ENCODE measurements at regions not wholly inside any gene's neighbourhood (a gene's known extent, or its start where the extent isn't known, plus 50 kb on each side); places are given as distances from the start of the nearest gene placed in this dataset.
"Not testable (repeated sequence)": the region's sequence is repeated elsewhere in the genome, so short reads cannot be mapped to it uniquely, and the experiment has no call there.

GRCh38 chr6:81517455-81517854 lies 235.0 kb downstream of the TENT5A start:
- no peaks in the 10 kb centered on the region for H3K9me3 ChIP-seq (ENCODE audit: control insufficient read depth, insufficient read depth, low read depth, low read length)
- H3K9ac ChIP-seq (ENCODE audit: low read length): no peak overlapping the region
- no peaks in the 10 kb centered on the region for H3K4me1 ChIP-seq (ENCODE audit: control insufficient read depth, insufficient read depth, low read length)
- no peaks in the 10 kb centered on the region for H3K27me3 ChIP-seq (ENCODE audit: control insufficient read depth, insufficient read depth, low read length)
- H3K4me3 ChIP-seq (ENCODE audit: low read depth, low read length): no peak overlapping the region
- no peaks in the 10 kb centered on the region for H3K36me3 ChIP-seq (ENCODE audit: control insufficient read depth, insufficient read depth, low read length)
- no peak overlapping the region for H3K27ac ChIP-seq (ENCODE audit: low read depth, low read length)

- Histone ChIP-seq H3K4me1 (ENCODE audit: control insufficient read depth, insufficient read depth, low read length) (no peaks in the 10 kb centered on the region), H3K4me3 (ENCODE audit: low read depth, low read length) (no peak overlapping the region), H3K27ac (ENCODE audit: low read depth, low read length) (no peak overlapping the region), H3K27me3 (ENCODE audit: control insufficient read depth, insufficient read depth, low read length) (no peaks in the 10 kb centered on the region), H3K9ac (ENCODE audit: low read length) (no peak overlapping the region), H3K9me3 (ENCODE audit: control insufficient read depth, insufficient read depth, low read depth, low read length) (no peaks in the 10 kb centered on the region), H3K36me3 (ENCODE audit: control insufficient read depth, insufficient read depth, low read length) (no peaks in the 10 kb centered on the region)
These were observed 236.7 kb downstream of the TENT5A start for GRCh38 chr6:81515562-81516453.

- not testable (repeated sequence) for H3K4me1 ChIP-seq (ENCODE audit: control insufficient read depth, insufficient read depth, low read length)
These were observed 238.3 kb downstream of the TENT5A start for GRCh38 chr6:81514195-81514594.

GRCh38 chr6:81511423-81511822 lies 241.1 kb downstream of the TENT5A start:
- Histone ChIP-seq H3K4me3 (ENCODE audit: low read depth, low read length) (no peak overlapping the region), H3K27ac (ENCODE audit: low read depth, low read length) (no peak overlapping the region), H3K9me3 (ENCODE audit: control insufficient read depth, insufficient read depth, low read depth, low read length) (no peaks in the 10 kb centered on the region), H3K9ac (ENCODE audit: low read length) (no peak overlapping the region), H3K27me3 (ENCODE audit: control insufficient read depth, insufficient read depth, low read length) (no peaks in the 10 kb centered on the region), H3K36me3 (ENCODE audit: control insufficient read depth, insufficient read depth, low read length) (no peaks in the 10 kb centered on the region), H3K4me1 (ENCODE audit: control insufficient read depth, insufficient read depth, low read length) (no peaks in the 10 kb centered on the region)

More at GRCh38 chr6:81514195-81514594, 238.3 kb downstream of the TENT5A start:
- not testable (repeated sequence) for H3K27ac ChIP-seq (ENCODE audit: low read depth, low read length); H3K36me3 ChIP-seq (ENCODE audit: control insufficient read depth, insufficient read depth, low read length); H3K9ac ChIP-seq (ENCODE audit: low read length); H3K9me3 ChIP-seq (ENCODE audit: control insufficient read depth, insufficient read depth, low read depth, low read length); H3K27me3 ChIP-seq (ENCODE audit: control insufficient read depth, insufficient read depth, low read length); H3K4me3 ChIP-seq (ENCODE audit: low read depth, low read length)

- Histone ChIP-seq H3K36me3 (ENCODE audit: control insufficient read depth, insufficient read depth, low read length) (no peaks in the 10 kb centered on the region), H3K27ac (ENCODE audit: low read depth, low read length) (no peak overlapping the region), H3K4me3 (ENCODE audit: low read depth, low read length) (no peak overlapping the region), H3K4me1 (ENCODE audit: control insufficient read depth, insufficient read depth, low read length) (no peaks in the 10 kb centered on the region), H3K27me3 (ENCODE audit: control insufficient read depth, insufficient read depth, low read length) (no peaks in the 10 kb centered on the region), H3K9ac (ENCODE audit: low read length) (no peak overlapping the region), H3K9me3 (ENCODE audit: control insufficient read depth, insufficient read depth, low read depth, low read length) (peaks cover under 1% of the 10 kb centered on the region)
These were observed 256.5 kb downstream of the TENT5A start for GRCh38 chr6:81495999-81496398.

- Histone ChIP-seq H3K27ac (ENCODE audit: low read depth, low read length) (no peak overlapping the region), H3K4me3 (ENCODE audit: low read depth, low read length) (no peak overlapping the region), H3K9me3 (ENCODE audit: control insufficient read depth, insufficient read depth, low read depth, low read length) (no peaks in the 10 kb centered on the region), H3K9ac (ENCODE audit: low read length) (no peak overlapping the region), H3K36me3 (ENCODE audit: control insufficient read depth, insufficient read depth, low read length) (no peaks in the 10 kb centered on the region), H3K4me1 (ENCODE audit: control insufficient read depth, insufficient read depth, low read length) (no peaks in the 10 kb centered on the region), H3K27me3 (ENCODE audit: control insufficient read depth, insufficient read depth, low read length) (no peaks in the 10 kb centered on the region)
These were observed 260.9 kb downstream of the TENT5A start for GRCh38 chr6:81491454-81492101.

GRCh38 chr6:81487489-81487888 lies 265.0 kb downstream of the TENT5A start:
- Histone ChIP-seq H3K27me3 (ENCODE audit: control insufficient read depth, insufficient read depth, low read length) (no peaks in the 10 kb centered on the region), H3K9me3 (ENCODE audit: control insufficient read depth, insufficient read depth, low read depth, low read length) (no peaks in the 10 kb centered on the region), H3K9ac (ENCODE audit: low read length) (no peak overlapping the region), H3K36me3 (ENCODE audit: control insufficient read depth, insufficient read depth, low read length) (no peaks in the 10 kb centered on the region), H3K4me3 (ENCODE audit: low read depth, low read length) (no peak overlapping the region), H3K27ac (ENCODE audit: low read depth, low read length) (no peak overlapping the region), H3K4me1 (ENCODE audit: control insufficient read depth, insufficient read depth, low read length) (no peaks in the 10 kb centered on the region)

GRCh38 chr6:81486234-81486633 lies 266.2 kb downstream of the TENT5A start:
- H3K9me3 ChIP-seq (ENCODE audit: control insufficient read depth, insufficient read depth, low read depth, low read length): no peaks in the 10 kb centered on the region
- H3K36me3 ChIP-seq (ENCODE audit: control insufficient read depth, insufficient read depth, low read length): no peaks in the 10 kb centered on the region
- H3K27me3 ChIP-seq (ENCODE audit: control insufficient read depth, insufficient read depth, low read length): no peaks in the 10 kb centered on the region
- H3K9ac ChIP-seq (ENCODE audit: low read length): no peak overlapping the region
- H3K27ac ChIP-seq (ENCODE audit: low read depth, low read length): no peak overlapping the region
- H3K4me1 ChIP-seq (ENCODE audit: control insufficient read depth, insufficient read depth, low read length): no peaks in the 10 kb centered on the region
- H3K4me3 ChIP-seq (ENCODE audit: low read depth, low read length): no peak overlapping the region

GRCh38 chr6:81485395-81485794 lies 267.1 kb downstream of the TENT5A start:
- Histone ChIP-seq H3K36me3 (ENCODE audit: control insufficient read depth, insufficient read depth, low read length) (no peaks in the 10 kb centered on the region), H3K9ac (ENCODE audit: low read length) (no peak overlapping the region), H3K9me3 (ENCODE audit: control insufficient read depth, insufficient read depth, low read depth, low read length) (no peaks in the 10 kb centered on the region), H3K4me1 (ENCODE audit: control insufficient read depth, insufficient read depth, low read length) (no peaks in the 10 kb centered on the region), H3K4me3 (ENCODE audit: low read depth, low read length) (no peak overlapping the region), H3K27me3 (ENCODE audit: control insufficient read depth, insufficient read depth, low read length) (no peaks in the 10 kb centered on the region), H3K27ac (ENCODE audit: low read depth, low read length) (no peak overlapping the region)

GRCh38 chr6:81484251-81484650 lies 268.2 kb downstream of the TENT5A start:
- Histone ChIP-seq H3K9ac (ENCODE audit: low read length) (no peak overlapping the region), H3K9me3 (ENCODE audit: control insufficient read depth, insufficient read depth, low read depth, low read length) (no peaks in the 10 kb centered on the region), H3K27me3 (ENCODE audit: control insufficient read depth, insufficient read depth, low read length) (no peaks in the 10 kb centered on the region), H3K4me1 (ENCODE audit: control insufficient read depth, insufficient read depth, low read length) (no peaks in the 10 kb centered on the region), H3K4me3 (ENCODE audit: low read depth, low read length) (no peak overlapping the region), H3K36me3 (ENCODE audit: control insufficient read depth, insufficient read depth, low read length) (no peaks in the 10 kb centered on the region), H3K27ac (ENCODE audit: low read depth, low read length) (no peak overlapping the region)

GRCh38 chr6:81480139-81480538 lies 272.3 kb downstream of the TENT5A start:
- Histone ChIP-seq H3K36me3 (ENCODE audit: control insufficient read depth, insufficient read depth, low read length) (no peaks in the 10 kb centered on the region), H3K9ac (ENCODE audit: low read length) (no peak overlapping the region), H3K27ac (ENCODE audit: low read depth, low read length) (no peak overlapping the region), H3K4me1 (ENCODE audit: control insufficient read depth, insufficient read depth, low read length) (no peaks in the 10 kb centered on the region), H3K27me3 (ENCODE audit: control insufficient read depth, insufficient read depth, low read length) (no peaks in the 10 kb centered on the region), H3K9me3 (ENCODE audit: control insufficient read depth, insufficient read depth, low read depth, low read length) (no peaks in the 10 kb centered on the region), H3K4me3 (ENCODE audit: low read depth, low read length) (no peak overlapping the region)

Data from HUES6 (cell line).